Lower leg skin (tissue), 3 donors: ENCODE measurements at regions not wholly inside any gene's neighbourhood (a gene's known extent, or its start where the extent isn't known, plus 50 kb on each side); places are given as distances from the start of the nearest gene placed in this dataset.

Experiments used
- CTCF ChIP-seq, 3 donors: fragments of 450-650 bp; IDR thresholded peaks; one replicate each; pipeline ENCODE4 v1.5.1; 2016; ENCODE audit warnings: antibody characterized with exemption in 3 of 3, mild to moderate bottlenecking in 3 of 3, moderate library complexity in 2 of 3
- POLR2A ChIP-seq, 2 donors: fragments of 450-650 bp; IDR thresholded peaks; one replicate each; pipeline ENCODE4 v1.6.1; 2016 to 2017; ENCODE audit warnings: antibody characterized with exemption in 2 of 2, mild to moderate bottlenecking in 1 of 2, moderate library complexity in 1 of 2

- TF ChIP-seq CTCF (IDR thresholded peaks at IDR 0.05), result no peak
- TF ChIP-seq POLR2A (IDR thresholded peaks at IDR 0.05), result no peak
Observed at GRCh38 chr1:57724535-57724934, 300.7 kb upstream of the DAB1 start.
